ENCODE measurements at regions not wholly inside any gene's neighbourhood (a gene's known extent, or its start where the extent isn't known, plus 50 kb on each side); places are given as distances from the start of the nearest gene placed in this dataset.
"Not testable (repeated sequence)": the region's sequence is repeated elsewhere in the genome, so short reads cannot be mapped to it uniquely, and the experiment has no call there.

DNA sequence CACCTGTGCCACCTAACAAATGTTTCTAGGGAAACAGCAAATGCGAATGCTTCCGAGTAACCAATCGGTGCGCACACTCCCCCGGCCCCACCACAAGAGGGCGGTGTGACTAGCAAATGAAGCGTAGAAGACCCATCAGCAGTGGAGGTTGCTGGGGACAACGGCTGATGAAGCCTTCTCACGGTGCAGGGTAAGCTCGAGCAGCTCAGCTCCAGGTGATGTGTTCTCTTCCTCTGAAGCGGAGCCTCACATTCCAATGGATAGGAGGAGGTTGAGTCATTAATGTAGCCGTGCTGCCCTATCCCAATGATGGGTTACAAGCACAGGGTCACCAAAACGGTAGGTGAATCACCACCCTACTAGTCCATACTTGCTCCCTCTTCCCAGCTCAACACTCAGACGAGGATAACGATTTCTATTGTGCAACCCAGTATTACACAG, 127.6 kb upstream of the TWIST2 start:
- Histone ChIP-seq H3K4me3 (no peak overlapping the region), H3K4me1 (peaks cover 13% of the 10 kb centered on the region), H3K27ac (no peak overlapping the region), H3K27me3 (no peaks in the 10 kb centered on the region), H3K9me3 (no peaks in the 10 kb centered on the region), H3K36me3 (no peaks in the 10 kb centered on the region)
- DNase-seq (ENCODE audit: extremely low spot score in 2 of 2), result peak; percentile 87 to 93
- TF ChIP-seq, protein P1, sequence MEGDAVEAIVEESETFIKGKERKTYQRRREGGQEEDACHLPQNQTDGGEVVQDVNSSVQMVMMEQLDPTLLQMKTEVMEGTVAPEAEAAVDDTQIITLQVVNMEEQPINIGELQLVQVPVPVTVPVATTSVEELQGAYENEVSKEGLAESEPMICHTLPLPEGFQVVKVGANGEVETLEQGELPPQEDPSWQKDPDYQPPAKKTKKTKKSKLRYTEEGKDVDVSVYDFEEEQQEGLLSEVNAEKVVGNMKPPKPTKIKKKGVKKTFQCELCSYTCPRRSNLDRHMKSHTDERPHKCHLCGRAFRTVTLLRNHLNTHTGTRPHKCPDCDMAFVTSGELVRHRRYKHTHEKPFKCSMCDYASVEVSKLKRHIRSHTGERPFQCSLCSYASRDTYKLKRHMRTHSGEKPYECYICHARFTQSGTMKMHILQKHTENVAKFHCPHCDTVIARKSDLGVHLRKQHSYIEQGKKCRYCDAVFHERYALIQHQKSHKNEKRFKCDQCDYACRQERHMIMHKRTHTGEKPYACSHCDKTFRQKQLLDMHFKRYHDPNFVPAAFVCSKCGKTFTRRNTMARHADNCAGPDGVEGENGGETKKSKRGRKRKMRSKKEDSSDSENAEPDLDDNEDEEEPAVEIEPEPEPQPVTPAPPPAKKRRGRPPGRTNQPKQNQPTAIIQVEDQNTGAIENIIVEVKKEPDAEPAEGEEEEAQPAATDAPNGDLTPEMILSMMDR (IDR thresholded peaks at IDR 0.05), result peak in 1 of 3 experiments; percentile 16
- TF ChIP-seq POLR2A (IDR thresholded peaks at IDR 0.05), result no peak
- TF ChIP-seq POLR2AphosphoS5 (IDR thresholded peaks at IDR 0.05; ENCODE audit: insufficient read depth in 1 of 2, low read depth in 1 of 2), result peak in 1 of 2 donors; percentile 74
- intact Hi-C loops (cut with DNase I), result no loop called here

GRCh38 chr2:238722181-238722580, 125.7 kb upstream of the TWIST2 start:
- no peak overlapping the region for H3K4me3 ChIP-seq
- DNase-seq (ENCODE audit: extremely low spot score in 2 of 2), result peak in 1 of 2 donors; percentile 79
- no peak overlapping the region for H3K27ac ChIP-seq
- H3K27me3 ChIP-seq, result no peaks in the 10 kb centered on the region
- TF ChIP-seq POLR2A (IDR thresholded peaks at IDR 0.05), result no peak
- no peak for TF ChIP-seq POLR2AphosphoS5 (IDR thresholded peaks at IDR 0.05; ENCODE audit: insufficient read depth in 1 of 2, low read depth in 1 of 2)
- H3K9me3 ChIP-seq, result no peaks in the 10 kb centered on the region
- peaks cover 24% of the 10 kb centered on the region for H3K4me1 ChIP-seq
- no peaks in the 10 kb centered on the region for H3K36me3 ChIP-seq
- intact Hi-C loops (cut with DNase I), result no loop called here

DNA sequence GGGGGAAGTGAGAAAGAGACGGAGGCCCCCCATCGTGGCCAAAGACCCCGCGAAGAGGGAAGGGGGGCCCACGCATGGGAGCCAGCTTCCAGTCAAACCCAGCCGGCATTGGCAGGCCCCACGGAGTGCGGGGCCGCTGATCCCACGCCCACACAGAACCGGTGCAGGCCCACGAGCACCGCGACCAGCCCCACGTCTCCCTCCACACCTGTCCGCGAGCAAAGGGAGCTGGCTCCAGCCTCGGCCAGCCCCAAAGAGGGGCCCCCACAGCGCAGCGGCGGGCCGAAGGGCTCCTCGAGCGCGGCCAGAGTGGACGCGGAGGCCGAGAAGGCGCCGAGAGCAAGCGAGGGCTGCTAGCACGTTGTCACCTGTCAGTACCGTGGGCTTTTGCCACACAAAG, 125.0 kb upstream of the TWIST2 start:
- H3K27me3 ChIP-seq, result no peaks in the 10 kb centered on the region
- no peaks in the 10 kb centered on the region for H3K9me3 ChIP-seq
- peak overlapping the region; percentile 68 for H3K27ac ChIP-seq
- H3K36me3 ChIP-seq, result no peaks in the 10 kb centered on the region
- no peak for TF ChIP-seq POLR2AphosphoS5 (IDR thresholded peaks at IDR 0.05; ENCODE audit: insufficient read depth in 1 of 2, low read depth in 1 of 2)
- no peak for TF ChIP-seq POLR2A (IDR thresholded peaks at IDR 0.05)
- TF ChIP-seq, protein P1 (IDR thresholded peaks at IDR 0.05), result no peak
- intact Hi-C loops (cut with DNase I), result no loop called here
- H3K4me1 ChIP-seq, result peaks cover 31% of the 10 kb centered on the region
- peak; percentile 81 to 85 for DNase-seq (ENCODE audit: extremely low spot score in 2 of 2)
- no peak overlapping the region for H3K4me3 ChIP-seq

DNA sequence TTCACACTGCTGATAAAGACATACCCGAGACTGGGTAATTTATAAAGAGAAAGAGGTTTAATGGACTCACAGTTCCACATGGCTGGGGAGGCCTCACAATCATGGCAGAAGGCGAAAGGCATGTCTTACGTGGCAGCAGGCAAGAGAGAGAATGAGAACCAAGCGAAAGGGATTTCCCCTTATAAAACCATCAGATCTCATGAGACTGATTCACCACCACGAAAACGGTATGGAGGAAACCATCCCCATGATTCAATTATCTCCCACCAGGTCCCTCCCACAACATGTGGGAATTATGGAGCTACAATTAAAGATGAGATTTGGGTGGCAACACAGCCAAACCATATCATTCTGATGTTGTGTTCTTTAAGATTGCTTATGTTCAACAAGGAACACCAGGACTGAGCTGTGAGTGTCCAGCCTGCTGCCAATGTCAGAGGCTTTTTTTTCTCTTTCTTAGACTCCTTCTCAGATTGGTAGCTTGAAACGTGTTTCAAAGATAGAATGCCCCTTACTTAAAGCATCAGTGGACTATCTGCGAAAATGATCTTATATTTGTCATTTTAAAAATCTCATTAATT, 124.1 kb upstream of the TWIST2 start:
- intact Hi-C loops (cut with DNase I); H3K9me3 ChIP-seq; H3K27me3 ChIP-seq; H3K4me3 ChIP-seq; H3K36me3 ChIP-seq: not testable (repeated sequence)
- H3K4me1 ChIP-seq, result peaks cover 36% of the 10 kb centered on the region
- peak overlapping the region; percentile 68 for H3K27ac ChIP-seq
- peak in 1 of 2 donors; percentile 56 for DNase-seq (ENCODE audit: extremely low spot score in 2 of 2)

DNA sequence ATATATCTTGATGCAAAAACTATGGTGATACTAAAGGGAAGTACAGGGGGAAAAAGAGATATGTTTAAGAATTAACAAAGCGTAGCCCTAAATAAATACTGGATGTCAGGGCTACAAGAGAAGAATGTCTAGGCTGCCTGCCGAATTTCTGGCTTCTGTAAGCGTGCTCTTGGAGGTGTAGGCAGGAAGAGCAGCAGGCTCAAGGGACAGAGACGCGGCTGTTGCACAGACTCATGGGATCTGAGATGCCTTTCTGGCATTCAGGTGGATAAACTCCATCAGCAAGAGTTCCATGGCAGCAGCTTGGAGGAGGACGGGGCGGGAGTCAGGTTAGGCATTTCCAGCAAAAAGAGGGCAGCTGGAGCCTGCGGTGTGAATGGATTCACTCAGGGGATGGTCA, 123.2 kb upstream of the TWIST2 start:
- Histone ChIP-seq H3K27me3 (no peaks in the 10 kb centered on the region), H3K36me3 (no peaks in the 10 kb centered on the region), H3K4me1 (peaks cover 45% of the 10 kb centered on the region), H3K9me3 (no peaks in the 10 kb centered on the region), H3K4me3 (no peak overlapping the region), H3K27ac (peak overlapping the region; percentile 22)
- TF ChIP-seq, protein P1 (IDR thresholded peaks at IDR 0.05), result no peak
- TF ChIP-seq POLR2A (IDR thresholded peaks at IDR 0.05), result no peak
- no peak for TF ChIP-seq POLR2AphosphoS5 (IDR thresholded peaks at IDR 0.05; ENCODE audit: insufficient read depth in 1 of 2, low read depth in 1 of 2)
- peak; percentile 40 to 76 for DNase-seq (ENCODE audit: extremely low spot score in 2 of 2)
- intact Hi-C loops (cut with DNase I), result no loop called here

GRCh38 chr2:238725298-238725697, 122.6 kb upstream of the TWIST2 start:
- Histone ChIP-seq H3K36me3 (no peaks in the 10 kb centered on the region), H3K9me3 (no peaks in the 10 kb centered on the region), H3K27me3 (no peaks in the 10 kb centered on the region), H3K27ac (peak overlapping the region; percentile 22), H3K4me3 (no peak overlapping the region), H3K4me1 (peaks cover 50% of the 10 kb centered on the region)
- intact Hi-C loops (cut with DNase I), result no loop called here
- TF ChIP-seq, protein P1 (IDR thresholded peaks at IDR 0.05), result no peak
- TF ChIP-seq POLR2A (IDR thresholded peaks at IDR 0.05), result no peak
- no peak for TF ChIP-seq POLR2AphosphoS5 (IDR thresholded peaks at IDR 0.05; ENCODE audit: insufficient read depth in 1 of 2, low read depth in 1 of 2)
- peak in 1 of 2 donors; percentile 75 for DNase-seq (ENCODE audit: extremely low spot score in 2 of 2)

Measured in vagina (tissue), 2 donors.